GM12878 (cell line): ENCODE measurements at regions not wholly inside any gene's neighbourhood (a gene's known extent, or its start where the extent isn't known, plus 50 kb on each side); places are given as distances from the start of the nearest gene placed in this dataset.

Experiments
- ATAC-seq: fragments of 200-7000 bp; cut with Tn5 transposase; 3 replicates; pipeline ENCODE4 v1.9.1; 2020; ENCODE audit warnings: mild to moderate bottlenecking, moderate library complexity
- BruUV-seq: library from RNA; stranded (reverse); fragments of 400-500 nt; replicated peaks from 2 replicates; lab custom pipeline; 2021; lab: Mats Ljungman, UMichigan
- CTCF ChIA-PET: fragments of 300-600 bp; sonication (Branson Sonifier 250); formaldehyde crosslinking; extraction: SDS; loops from one replicate; lab custom pipeline; 2021; ENCODE audit warnings: inconsistent platforms; lab: Yijun Ruan, JAX
- POLR2A ChIA-PET: fragments of 350-600 bp; formaldehyde crosslinking; extraction: SDS; loops from one replicate; lab custom pipeline; 2021; ENCODE audit warnings: inconsistent platforms; lab: Charles Lee
- RAD21 ChIA-PET: fragments of 300-600 bp; sonication (Branson Sonifier 250); formaldehyde crosslinking; loops from one replicate; lab custom pipeline; 2023; ENCODE audit warnings: antibody characterized with exemption; ENCODE audit not compliant: unreplicated experiment; lab: Charles Lee
- SMC1A ChIA-PET: fragments of 300-600 bp; sonication (Branson Sonifier 250); formaldehyde crosslinking; loops from one replicate; lab custom pipeline; 2023; ENCODE audit not compliant: unreplicated experiment, uncharacterized antibody; lab: Charles Lee
- DNase-seq: peaks from one replicate; pipeline ENCODE4 v3.0.0-alpha.2; 2011; ENCODE audit warnings: low read depth, low spot score
- FAIRE-seq: peaks from 3 replicates; lab custom pipeline; 2011; peaks lifted over from hg19 to GRCh38; lab: Jason Lieb, UNC
- H2AFZ ChIP-seq: 2 replicates; pipeline ENCODE4 v1.6.0; 2011; ENCODE audit warnings: low read depth, low read length, control low read depth; ENCODE audit not compliant: control insufficient read depth
- H3K27ac ChIP-seq: 2 replicates; pipeline ENCODE4 v1.5.1; 2011; ENCODE audit warnings: control low read depth; ENCODE audit not compliant: control insufficient read depth, insufficient read depth
- H3K27me3 ChIP-seq, 2 experiments: replicated peaks in 1 of 2; 2 replicates each; pipeline versions ENCODE4 v1.6.0 to v1.6.1; 2011; ENCODE audit warnings: low read length in 1 of 2; ENCODE audit not compliant: control insufficient read depth in 2 of 2, insufficient read depth in 2 of 2
- H3K36me3 ChIP-seq, 2 experiments: 2 replicates each; pipeline ENCODE4 v1.5.1; 2011; ENCODE audit warnings: low read length in 1 of 2; ENCODE audit not compliant: control insufficient read depth in 2 of 2, insufficient read depth in 2 of 2
- H3K4me1 ChIP-seq: 2 replicates; pipeline ENCODE4 v1.6.1; 2011; ENCODE audit warnings: mild to moderate bottlenecking, low read length, moderate library complexity, mixed read lengths; ENCODE audit not compliant: control insufficient read depth, insufficient read depth
- H3K4me2 ChIP-seq: 2 replicates; pipeline ENCODE4 v1.6.0; 2011; ENCODE audit warnings: control low read depth; ENCODE audit not compliant: control insufficient read depth, insufficient read depth
- H3K4me3 ChIP-seq: fragments of 200-600 bp; sonication (generic); 2 replicates; pipeline ENCODE4 v1.5.1; 2016
- H3K79me2 ChIP-seq: 2 replicates; pipeline ENCODE4 v1.6.0; 2011; ENCODE audit warnings: low read length; ENCODE audit not compliant: control insufficient read depth, insufficient read depth
- H3K9ac ChIP-seq: 2 replicates; pipeline ENCODE4 v1.8.0; 2011; ENCODE audit warnings: low read length, control low read depth, mixed read lengths; ENCODE audit not compliant: control insufficient read depth, insufficient read depth
- H3K9me3 ChIP-seq: replicated peaks from 3 replicates; pipeline ENCODE4 v1.5.1; 2011; ENCODE audit warnings: mild to moderate bottlenecking, low read length; ENCODE audit not compliant: control insufficient read depth, insufficient read depth
- H4K20me1 ChIP-seq: 2 replicates; pipeline ENCODE4 v1.6.0; 2011; ENCODE audit not compliant: control insufficient read depth, insufficient read depth
- ATF7 ChIP-seq: fragments of 450-650 bp; IDR thresholded peaks from 2 replicates; pipeline ENCODE4 v1.6.1; 2016; ENCODE audit warnings: low read depth, mild to moderate bottlenecking
- CHD2 ChIP-seq: IDR thresholded peaks from 2 replicates; pipeline ENCODE4 v1.6.1; 2011; ENCODE audit warnings: low read depth, low read length, improper control_type of control experiment, borderline replicate concordance
- ETV6 ChIP-seq, 2 experiments: fragments of 450-650 bp in 1 of 2; IDR thresholded peaks in 1 of 2; conservative IDR thresholded peaks in 1 of 2; 2 replicates each; pipeline ENCODE4 v1.6.1; 2014; ENCODE audit warnings: antibody characterized with exemption in 1 of 2, borderline replicate concordance in 1 of 2, low read depth in 1 of 2, mild to moderate bottlenecking in 1 of 2, moderate library complexity in 1 of 2
- FOS ChIP-seq: IDR thresholded peaks from 3 replicates; pipeline ENCODE4 v1.6.1; 2011; ENCODE audit warnings: borderline replicate concordance; ENCODE audit not compliant: insufficient read length; ENCODE audit errors: extremely low read depth
- NR2F1 ChIP-seq: fragments of 450-650 bp; conservative IDR thresholded peaks from 2 replicates; pipeline ENCODE4 v1.6.1; 2017; ENCODE audit warnings: mild to moderate bottlenecking
- NRF1 ChIP-seq: conservative IDR thresholded peaks from 2 replicates; pipeline ENCODE4 v1.6.1; 2011; ENCODE audit warnings: mild to moderate bottlenecking, low read depth, low read length, improper control_type of control experiment
- PML ChIP-seq: IDR thresholded peaks from 2 replicates; pipeline ENCODE4 v1.6.1; 2012; ENCODE audit warnings: low read length, inconsistent platforms
- POLR2AphosphoS5 ChIP-seq: IDR thresholded peaks from 2 replicates; pipeline ENCODE4 v1.6.1; 2011; ENCODE audit warnings: mild to moderate bottlenecking, low read length, inconsistent platforms
- WGBS: methylation state at CpG from one replicate; pipeline ENCODE4 v1.1.6; 2016; ENCODE audit warnings: low lambda C conversion rate; ENCODE audit not compliant: insufficient replicate concordance, insufficient coverage; ENCODE audit errors: missing lambda C conversion rate; 5-methylcytosine and 5-hydroxymethylcytosine counted together
- in situ Hi-C: fragments of 300-500 bp; cut with MboI; formaldehyde crosslinking; loops from 9 replicates; pipeline ENCODE4 v1.14.3; 2018; ENCODE audit warnings: mixed read lengths
- intact Hi-C: fragments of 100-400 bp; cut with micrococcal nuclease; formaldehyde crosslinking; loops from one replicate; pipeline ENCODE4 v1.14.2; 2022; ENCODE audit not compliant: unreplicated experiment
- TF ChIP-seq, protein P1 (sequence below): IDR thresholded peaks from 2 replicates; pipeline ENCODE4 v1.6.1; 2011; ENCODE audit warnings: borderline replicate concordance, low read depth, mild to moderate bottlenecking, moderate library complexity, mixed read lengths, low read length; ENCODE audit not compliant: insufficient read depth; ENCODE audit errors: extremely low read length
- TF ChIP-seq, protein P2 (sequence below): fragments of 450-650 bp; IDR thresholded peaks from 2 replicates; pipeline ENCODE4 v1.6.1; 2017; ENCODE audit warnings: mild to moderate bottlenecking
- TF ChIP-seq, protein P3 (sequence below): IDR thresholded peaks from 2 replicates; pipeline ENCODE4 v1.6.1; 2011; ENCODE audit warnings: low read depth, low read length, improper control_type of control experiment, borderline replicate concordance

DNA sequence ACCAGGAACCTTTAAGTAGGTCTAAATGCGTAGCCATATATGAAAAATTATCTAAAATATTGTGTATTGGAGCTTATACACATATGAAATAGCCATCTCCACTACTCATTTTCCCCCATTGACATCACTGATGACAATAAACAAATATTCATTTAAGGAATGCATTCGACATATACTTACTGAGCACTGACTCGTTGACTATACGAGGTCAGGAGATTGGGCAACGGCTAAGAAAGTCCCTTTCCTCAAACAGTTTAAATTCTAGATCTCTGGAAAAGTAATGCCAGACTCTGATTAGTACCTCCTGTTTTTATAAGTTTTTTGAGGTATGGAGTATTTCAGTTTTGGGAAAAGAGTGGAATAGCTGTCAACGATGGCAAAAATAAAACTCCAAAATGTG lies 139.4 kb upstream of the DIO2 start:
- RAD21 ChIA-PET: no interaction called here
- TF ChIP-seq, protein P1, sequence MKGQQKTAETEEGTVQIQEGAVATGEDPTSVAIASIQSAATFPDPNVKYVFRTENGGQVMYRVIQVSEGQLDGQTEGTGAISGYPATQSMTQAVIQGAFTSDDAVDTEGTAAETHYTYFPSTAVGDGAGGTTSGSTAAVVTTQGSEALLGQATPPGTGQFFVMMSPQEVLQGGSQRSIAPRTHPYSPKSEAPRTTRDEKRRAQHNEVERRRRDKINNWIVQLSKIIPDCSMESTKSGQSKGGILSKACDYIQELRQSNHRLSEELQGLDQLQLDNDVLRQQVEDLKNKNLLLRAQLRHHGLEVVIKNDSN: no peak
- no peak for TF ChIP-seq PML
- no peak for TF ChIP-seq ATF7
- TF ChIP-seq ETV6 (conservative IDR thresholded peaks at IDR 0.05 in 1 of 2, IDR thresholded peaks at IDR 0.05 in 1 of 2; ENCODE audit: borderline replicate concordance in 1 of 2, low read depth in 1 of 2): no peak
- TF ChIP-seq FOS: no peak
- TF ChIP-seq POLR2AphosphoS5: no peak
- TF ChIP-seq, protein P2, sequence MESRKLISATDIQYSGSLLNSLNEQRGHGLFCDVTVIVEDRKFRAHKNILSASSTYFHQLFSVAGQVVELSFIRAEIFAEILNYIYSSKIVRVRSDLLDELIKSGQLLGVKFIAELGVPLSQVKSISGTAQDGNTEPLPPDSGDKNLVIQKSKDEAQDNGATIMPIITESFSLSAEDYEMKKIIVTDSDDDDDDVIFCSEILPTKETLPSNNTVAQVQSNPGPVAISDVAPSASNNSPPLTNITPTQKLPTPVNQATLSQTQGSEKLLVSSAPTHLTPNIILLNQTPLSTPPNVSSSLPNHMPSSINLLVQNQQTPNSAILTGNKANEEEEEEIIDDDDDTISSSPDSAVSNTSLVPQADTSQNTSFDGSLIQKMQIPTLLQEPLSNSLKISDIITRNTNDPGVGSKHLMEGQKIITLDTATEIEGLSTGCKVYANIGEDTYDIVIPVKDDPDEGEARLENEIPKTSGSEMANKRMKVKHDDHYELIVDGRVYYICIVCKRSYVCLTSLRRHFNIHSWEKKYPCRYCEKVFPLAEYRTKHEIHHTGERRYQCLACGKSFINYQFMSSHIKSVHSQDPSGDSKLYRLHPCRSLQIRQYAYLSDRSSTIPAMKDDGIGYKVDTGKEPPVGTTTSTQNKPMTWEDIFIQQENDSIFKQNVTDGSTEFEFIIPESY: no peak
- TF ChIP-seq CHD2: no peak
- TF ChIP-seq NRF1: no peak
- TF ChIP-seq, protein P3, sequence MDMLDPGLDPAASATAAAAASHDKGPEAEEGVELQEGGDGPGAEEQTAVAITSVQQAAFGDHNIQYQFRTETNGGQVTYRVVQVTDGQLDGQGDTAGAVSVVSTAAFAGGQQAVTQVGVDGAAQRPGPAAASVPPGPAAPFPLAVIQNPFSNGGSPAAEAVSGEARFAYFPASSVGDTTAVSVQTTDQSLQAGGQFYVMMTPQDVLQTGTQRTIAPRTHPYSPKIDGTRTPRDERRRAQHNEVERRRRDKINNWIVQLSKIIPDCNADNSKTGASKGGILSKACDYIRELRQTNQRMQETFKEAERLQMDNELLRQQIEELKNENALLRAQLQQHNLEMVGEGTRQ: no peak
- no peak for TF ChIP-seq NR2F1

More for the DNA sequence above, 139.4 kb upstream of the DIO2 start:
- H3K9ac ChIP-seq: no peak overlapping the region
- no peak for DNase-seq
- no peaks in the 10 kb centered on the region for H3K4me1 ChIP-seq
- WGBS: 6% methylated on average over 6 of the region's 6 CpGs
- no peak overlapping the region for H3K27ac ChIP-seq
- no peaks in the 10 kb centered on the region for H3K9me3 ChIP-seq
- CTCF ChIA-PET: no interaction called here
- no peak for FAIRE-seq
- no TSS peak for BruUV-seq
- H2AFZ ChIP-seq: no peak overlapping the region
- no peaks in the 10 kb centered on the region for H3K79me2 ChIP-seq
- no peak overlapping the region for H3K4me3 ChIP-seq
- no peak for ATAC-seq
- H4K20me1 ChIP-seq: no peaks in the 10 kb centered on the region
- POLR2A ChIA-PET: no interaction called here
- SMC1A ChIA-PET: interaction anchor here (1.0 kb wide), 1 partner anchor 11 kb away, joined by 5 read pairs; no protein-coding TSS in a partner anchor
- H3K4me2 ChIP-seq: no peak overlapping the region
- intact Hi-C loops: no loop called here
- in situ Hi-C loops: no loop called here
- no peaks in the 10 kb centered on the region for H3K27me3 ChIP-seq
- no peaks in the 10 kb centered on the region for H3K36me3 ChIP-seq
